NCI-H1417 (cell line): ENCODE measurements at regions not wholly inside any gene's neighbourhood (a gene's known extent, or its start where the extent isn't known, plus 50 kb on each side); places are given as distances from the start of the nearest gene placed in this dataset.
A peak's percentile ranks its signal among the peaks of the same experiment; 100 is the strongest.

Experiments
- DNase-seq, 3 experiments: peaks; one replicate each; lab custom pipeline; 2025; lab: John Stamatoyannopoulos, UW

- DNase-seq: no peak
These were observed 72.6 kb upstream of the CAPRIN2 start for GRCh38 chr12:30827101-30828066.

GRCh38 chr12:30826276-30826675, 71.5 kb upstream of the CAPRIN2 start:
- no peak for DNase-seq

- DNase-seq: no peak
These were observed 70.6 kb upstream of the CAPRIN2 start for GRCh38 chr12:30825341-30825740.

GRCh38 chr12:30824311-30824710, 69.6 kb upstream of the CAPRIN2 start:
- DNase-seq: no peak

- no peak for DNase-seq
These were observed 69.0 kb upstream of the CAPRIN2 start for GRCh38 chr12:30823764-30824163.

- no peak for DNase-seq
These were observed 68.5 kb upstream of the CAPRIN2 start for GRCh38 chr12:30823156-30823699.

- no peak for DNase-seq
These were observed 67.8 kb upstream of the CAPRIN2 start for GRCh38 chr12:30822385-30823155.

- no peak for DNase-seq
These were observed 65.7 kb upstream of the CAPRIN2 start for GRCh38 chr12:30820406-30820946.

- no peak for DNase-seq
These were observed 63.8 kb upstream of the CAPRIN2 start for GRCh38 chr12:30818562-30818961.

GRCh38 chr12:30816742-30817465, 62.2 kb upstream of the CAPRIN2 start:
- no peak for DNase-seq

- no peak for DNase-seq
These were observed 59.5 kb upstream of the CAPRIN2 start for GRCh38 chr12:30814295-30814655.

- no peak for DNase-seq
These were observed 59.0 kb upstream of the CAPRIN2 start for GRCh38 chr12:30813525-30814294.

- no peak for DNase-seq
These were observed 57.2 kb upstream of the CAPRIN2 start for GRCh38 chr12:30811966-30812365.

- no peak for DNase-seq
These were observed 56.2 kb upstream of the CAPRIN2 start for GRCh38 chr12:30810918-30811317.

GRCh38 chr12:30807695-30808034, 52.9 kb upstream of the CAPRIN2 start:
- DNase-seq: no peak

GRCh38 chr12:30806989-30807694, 52.4 kb upstream of the CAPRIN2 start:
- DNase-seq: peak; percentile 47 to 90 (median 59)

- peak in 2 of 3 experiments; percentile 32 to 82 for DNase-seq
These were observed 51.2 kb upstream of the CAPRIN2 start for GRCh38 chr12:30805959-30806358.
